CD4-positive, CD25-positive, alpha-beta regulatory T cell (primary cell): ENCODE measurements at regions not wholly inside any gene's neighbourhood (a gene's known extent, or its start where the extent isn't known, plus 50 kb on each side); places are given as distances from the start of the nearest gene placed in this dataset.
"Not testable (repeated sequence)": the region's sequence is repeated elsewhere in the genome, so short reads cannot be mapped to it uniquely, and the experiment has no call there.

Source experiments
- ATAC-seq, 2 donors: fragments of 150-1000 bp; cut with Tn5 transposase; one replicate each; pipeline ENCODE4 v1.10.0; 2021; ENCODE audit warnings: low read depth in 2 of 2, moderate number of reproducible peaks in 2 of 2, moderate library complexity in 1 of 2
- DNase-seq, 3 donors: peaks; one replicate each; pipeline versions ENCODE4 v3.0.0 to v3.0.0-alpha.2; 2012 to 2022; ENCODE audit warnings: mixed read lengths in 1 of 3
- H3K27ac ChIP-seq: one replicate; pipeline ENCODE4 v1.7.0; 2013; ENCODE audit warnings: mild to moderate bottlenecking, low read length; ENCODE audit not compliant: insufficient read depth, poor library complexity, severe bottlenecking
- H3K27me3 ChIP-seq: one replicate; pipeline ENCODE4 v1.7.0; 2013; ENCODE audit warnings: low read length; ENCODE audit not compliant: control insufficient read depth, insufficient read depth
- H3K36me3 ChIP-seq: one replicate; pipeline ENCODE4 v1.7.0; 2013; ENCODE audit warnings: mild to moderate bottlenecking, low read length, moderate library complexity; ENCODE audit not compliant: control insufficient read depth, insufficient read depth
- H3K4me1 ChIP-seq: 2 replicates; pipeline ENCODE4 v1.7.0; 2013; ENCODE audit warnings: mild to moderate bottlenecking, low read length; ENCODE audit not compliant: insufficient read depth, control insufficient read depth, poor library complexity, severe bottlenecking
- H3K4me3 ChIP-seq: one replicate; pipeline ENCODE4 v1.7.0; 2013; ENCODE audit warnings: low read depth, mild to moderate bottlenecking, low read length, moderate library complexity
- H3K9me3 ChIP-seq, 2 experiments: 1 replicate in 1 of 2; 2 replicates in 1 of 2; pipeline ENCODE4 v1.7.0; 2013; ENCODE audit warnings: low read length in 2 of 2, mild to moderate bottlenecking in 1 of 2, moderate library complexity in 1 of 2; ENCODE audit not compliant: control insufficient read depth in 2 of 2
- H3K27ac Mint-ChIP-seq, 3 donors: one replicate each; pipeline ENCODE4 v1.8.0; 2020 to 2022; ENCODE audit warnings: mild to moderate bottlenecking in 3 of 3, mixed read lengths in 3 of 3, moderate library complexity in 2 of 3
- H3K27me3 Mint-ChIP-seq: one replicate; pipeline ENCODE4 v1.8.0; 2022; ENCODE audit warnings: mild to moderate bottlenecking, mixed read lengths
- H3K36me3 Mint-ChIP-seq: one replicate; pipeline ENCODE4 v1.8.0; 2020; ENCODE audit warnings: mixed read lengths
- H3K4me1 Mint-ChIP-seq, 4 donors: one replicate each; pipeline ENCODE4 v1.8.0; 2020 to 2022; ENCODE audit warnings: mixed read lengths in 4 of 4, mild to moderate bottlenecking in 1 of 4
- H3K4me3 Mint-ChIP-seq, 4 donors: one replicate each; pipeline ENCODE4 v1.8.0; 2020 to 2022; ENCODE audit warnings: mild to moderate bottlenecking in 4 of 4, mixed read lengths in 4 of 4, moderate library complexity in 3 of 4
- H3K9me3 Mint-ChIP-seq, 7 donors: one replicate each; pipeline ENCODE4 v1.8.0; 2020 to 2022; ENCODE audit warnings: mixed read lengths in 7 of 7, mild to moderate bottlenecking in 3 of 7, moderate library complexity in 2 of 7

- Histone ChIP-seq H3K27me3 (peaks cover 6% of the 10 kb centered on the region), H3K27ac (no peak overlapping the region), H3K36me3 (no peaks in the 10 kb centered on the region), H3K4me1 (no peaks in the 10 kb centered on the region), H3K4me3 (no peak overlapping the region), H3K9me3 (no peaks in the 10 kb centered on the region)
- H3K27ac Mint-ChIP-seq, result no peak overlapping the region
- no peaks in the 10 kb centered on the region for H3K4me1 Mint-ChIP-seq
- peaks cover 20% of the 10 kb centered on the region for H3K27me3 Mint-ChIP-seq
- DNase-seq (peak in 2 of 3 donors; percentile 21 to 48), ATAC-seq (peak in 1 of 2 donors; percentile 34)
- peaks cover 0 to 1% (median 0%) of the 10 kb centered on the region in 7 donors for H3K9me3 Mint-ChIP-seq
- no peaks in the 10 kb centered on the region for H3K36me3 Mint-ChIP-seq
- no peak overlapping the region for H3K4me3 Mint-ChIP-seq
Measured at GRCh38 chr1:147389532-147390184, 147.2 kb downstream of the CHD1L start.

- no peaks in the 10 kb centered on the region for H3K4me1 Mint-ChIP-seq
Measured at GRCh38 chr1:147390185-147390542, 147.7 kb downstream of the CHD1L start.

GRCh38 chr1:147391114-147391513 is 148.6 kb downstream of the CHD1L start:
- peaks cover 4% of the 10 kb centered on the region for H3K27me3 ChIP-seq
- Mint-ChIP-seq H3K4me3 (no peak overlapping the region), H3K27ac (no peak overlapping the region), H3K9me3 (peaks cover 0 to 1% (median 0%) of the 10 kb centered on the region in 7 donors), H3K36me3 (no peaks in the 10 kb centered on the region), H3K4me1 (no peaks in the 10 kb centered on the region), H3K27me3 (peaks cover 32% of the 10 kb centered on the region)
- no peak overlapping the region for H3K4me3 ChIP-seq
- no peaks in the 10 kb centered on the region for H3K36me3 ChIP-seq
- H3K27ac ChIP-seq, result no peak overlapping the region
- DNase-seq, result no peak
- H3K9me3 ChIP-seq, result no peaks in the 10 kb centered on the region
- ATAC-seq, result no peak
- H3K4me1 ChIP-seq, result no peaks in the 10 kb centered on the region

More at GRCh38 chr1:147390185-147390542, 147.7 kb downstream of the CHD1L start:
- Histone ChIP-seq H3K27me3 (peaks cover 6% of the 10 kb centered on the region), H3K4me3 (no peak overlapping the region), H3K27ac (no peak overlapping the region), H3K9me3 (no peaks in the 10 kb centered on the region), H3K36me3 (no peaks in the 10 kb centered on the region), H3K4me1 (no peaks in the 10 kb centered on the region)
- H3K27me3 Mint-ChIP-seq, result peaks cover 23% of the 10 kb centered on the region
- no peak for DNase-seq
- H3K4me3 Mint-ChIP-seq, result no peak overlapping the region
- no peaks in the 10 kb centered on the region for H3K36me3 Mint-ChIP-seq
- peaks cover 0 to 1% (median 0%) of the 10 kb centered on the region in 7 donors for H3K9me3 Mint-ChIP-seq
- no peak overlapping the region for H3K27ac Mint-ChIP-seq
- ATAC-seq, result no peak

GRCh38 chr1:147402326-147403045 is 138.8 kb upstream of the BCL9 start:
- not testable (repeated sequence) for ATAC-seq, H3K36me3 ChIP-seq, H3K27me3 ChIP-seq, H3K27ac Mint-ChIP-seq, H3K27ac ChIP-seq, H3K4me1 ChIP-seq, H3K4me3 ChIP-seq, DNase-seq, H3K9me3 ChIP-seq, H3K36me3 Mint-ChIP-seq, H3K4me3 Mint-ChIP-seq, H3K4me1 Mint-ChIP-seq
- peaks cover 12% of the 10 kb centered on the region for H3K27me3 Mint-ChIP-seq
- H3K9me3 Mint-ChIP-seq, result peaks cover 0 to 17% (median 3%) of the 10 kb centered on the region in 7 donors

GRCh38 chr1:147404344-147404743 is 137.0 kb upstream of the BCL9 start:
- not testable (repeated sequence) for H3K36me3 Mint-ChIP-seq, H3K4me1 ChIP-seq, H3K4me3 ChIP-seq, H3K27ac Mint-ChIP-seq, H3K4me1 Mint-ChIP-seq, H3K9me3 ChIP-seq, H3K27ac ChIP-seq, H3K4me3 Mint-ChIP-seq, DNase-seq, H3K36me3 ChIP-seq, H3K27me3 ChIP-seq, ATAC-seq
- peaks cover 0 to 20% (median 3%) of the 10 kb centered on the region in 7 donors for H3K9me3 Mint-ChIP-seq
- H3K27me3 Mint-ChIP-seq, result peaks cover 12% of the 10 kb centered on the region

- Mint-ChIP-seq H3K9me3 (peaks cover 0 to 7% (median 1%) of the 10 kb centered on the region in 7 donors), H3K27ac (no peak overlapping the region), H3K4me3 (no peak overlapping the region), H3K27me3 (peaks cover 9% of the 10 kb centered on the region), H3K36me3 (no peaks in the 10 kb centered on the region), H3K4me1 (no peaks in the 10 kb centered on the region)
- peaks cover 0 to 4% of the 10 kb centered on the region in 2 experiments for H3K9me3 ChIP-seq
- no peaks in the 10 kb centered on the region for H3K36me3 ChIP-seq
- H3K27ac ChIP-seq, result no peak overlapping the region
- H3K4me3 ChIP-seq, result no peak overlapping the region
- DNase-seq, result no peak
- H3K27me3 ChIP-seq, result peaks cover 4% of the 10 kb centered on the region
- no peak for ATAC-seq
- H3K4me1 ChIP-seq, result no peaks in the 10 kb centered on the region
Measured at GRCh38 chr1:147409886-147410285, 131.4 kb upstream of the BCL9 start.

GRCh38 chr1:147413110-147413605 is 128.1 kb upstream of the BCL9 start:
- Mint-ChIP-seq H3K4me1 (no peaks in the 10 kb centered on the region), H3K9me3 (peaks cover 0 to 4% (median 1%) of the 10 kb centered on the region in 7 donors), H3K27ac (no peak overlapping the region), H3K36me3 (no peaks in the 10 kb centered on the region), H3K27me3 (peaks cover 10% of the 10 kb centered on the region), H3K4me3 (no peak overlapping the region)
- DNase-seq (no peak), ATAC-seq (no peak)
- Histone ChIP-seq H3K27ac (no peak overlapping the region), H3K36me3 (no peaks in the 10 kb centered on the region), H3K4me3 (no peak overlapping the region), H3K4me1 (no peaks in the 10 kb centered on the region), H3K9me3 (peaks cover 0 to 4% of the 10 kb centered on the region in 2 experiments), H3K27me3 (peaks cover 4% of the 10 kb centered on the region)
